Uterus (tissue), 2 donors: ENCODE measurements at regions not wholly inside any gene's neighbourhood (a gene's known extent, or its start where the extent isn't known, plus 50 kb on each side); places are given as distances from the start of the nearest gene placed in this dataset.

Experiments
- POLR2A ChIP-seq, 2 donors: fragments of 450-650 bp; IDR thresholded peaks; one replicate each; pipeline ENCODE4 v1.6.1; 2016; ENCODE audit warnings: antibody characterized with exemption in 2 of 2, mild to moderate bottlenecking in 1 of 2, moderate library complexity in 1 of 2
- TF ChIP-seq, protein P1 (sequence below), 4 experiments: fragments of 200-600 bp in 2 of 4; fragments of 450-650 bp in 2 of 4; sonication (generic) in 2 of 4; IDR thresholded peaks; one replicate each; pipeline ENCODE4 v1.5.1; 2016 to 2019; ENCODE audit warnings: antibody characterized with exemption in 4 of 4, mild to moderate bottlenecking in 2 of 4, moderate library complexity in 1 of 4

DNA sequence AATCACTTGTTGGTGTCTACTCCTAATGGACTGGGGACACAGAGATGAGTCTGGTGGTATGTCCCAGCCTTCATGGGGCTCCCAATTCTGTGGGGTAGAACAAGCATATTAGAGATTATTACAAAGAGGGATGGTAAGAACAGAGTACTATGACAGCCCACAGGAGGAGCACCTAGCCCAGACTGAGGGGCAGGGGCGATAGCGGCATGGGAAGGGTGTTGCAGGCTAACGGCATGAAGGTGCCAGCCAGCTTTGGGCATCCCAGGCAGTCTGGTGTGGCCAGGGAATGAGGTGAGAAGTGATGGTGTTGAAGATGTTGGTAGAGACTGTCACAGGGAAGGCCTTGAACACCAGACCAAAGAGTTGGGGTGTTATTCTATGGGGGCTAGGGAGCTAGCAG is 280.0 kb downstream of the RPS24 start:
- TF ChIP-seq, protein P1, sequence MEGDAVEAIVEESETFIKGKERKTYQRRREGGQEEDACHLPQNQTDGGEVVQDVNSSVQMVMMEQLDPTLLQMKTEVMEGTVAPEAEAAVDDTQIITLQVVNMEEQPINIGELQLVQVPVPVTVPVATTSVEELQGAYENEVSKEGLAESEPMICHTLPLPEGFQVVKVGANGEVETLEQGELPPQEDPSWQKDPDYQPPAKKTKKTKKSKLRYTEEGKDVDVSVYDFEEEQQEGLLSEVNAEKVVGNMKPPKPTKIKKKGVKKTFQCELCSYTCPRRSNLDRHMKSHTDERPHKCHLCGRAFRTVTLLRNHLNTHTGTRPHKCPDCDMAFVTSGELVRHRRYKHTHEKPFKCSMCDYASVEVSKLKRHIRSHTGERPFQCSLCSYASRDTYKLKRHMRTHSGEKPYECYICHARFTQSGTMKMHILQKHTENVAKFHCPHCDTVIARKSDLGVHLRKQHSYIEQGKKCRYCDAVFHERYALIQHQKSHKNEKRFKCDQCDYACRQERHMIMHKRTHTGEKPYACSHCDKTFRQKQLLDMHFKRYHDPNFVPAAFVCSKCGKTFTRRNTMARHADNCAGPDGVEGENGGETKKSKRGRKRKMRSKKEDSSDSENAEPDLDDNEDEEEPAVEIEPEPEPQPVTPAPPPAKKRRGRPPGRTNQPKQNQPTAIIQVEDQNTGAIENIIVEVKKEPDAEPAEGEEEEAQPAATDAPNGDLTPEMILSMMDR (IDR thresholded peaks at IDR 0.05), result no peak
- no peak for TF ChIP-seq POLR2A (IDR thresholded peaks at IDR 0.05)
